AG04450 (cell line): ENCODE measurements at regions not wholly inside any gene's neighbourhood (a gene's known extent, or its start where the extent isn't known, plus 50 kb on each side); places are given as distances from the start of the nearest gene placed in this dataset.
A peak's percentile ranks its signal among the peaks of the same experiment; 100 is the strongest.

Experiments used
- CTCF ChIA-PET: fragments of 300-600, 350-600 bp; formaldehyde crosslinking; extraction: SDS; loops from one replicate; lab custom pipeline; 2022; ENCODE audit warnings: antibody characterized with exemption, inconsistent platforms; lab: Charles Lee
- POLR2A ChIA-PET: fragments of 350-600 bp; formaldehyde crosslinking; extraction: SDS; loops from one replicate; lab custom pipeline; 2021; ENCODE audit warnings: antibody characterized with exemption, inconsistent platforms; lab: Yijun Ruan, JAX
- DNase-seq: peaks from one replicate; pipeline ENCODE4 v3.0.0-alpha.2; 2011; ENCODE audit warnings: low read depth, low spot score
- H3K27ac ChIP-seq: one replicate; pipeline ENCODE4 v1.5.1; 2012; ENCODE audit warnings: low read depth, low read length, control low read depth
- H3K27me3 ChIP-seq: one replicate; pipeline ENCODE4 v1.6.0; 2012; ENCODE audit warnings: low read length; ENCODE audit not compliant: control insufficient read depth, insufficient read depth
- H3K4me3 ChIP-seq: 2 replicates; pipeline ENCODE4 v1.5.1; 2011; ENCODE audit warnings: mild to moderate bottlenecking, low read depth, low read length, control low read depth
- H3K9me3 ChIP-seq: 2 replicates; pipeline ENCODE4 v1.5.1; 2012; ENCODE audit warnings: low read length; ENCODE audit not compliant: control insufficient read depth, insufficient read depth
- TF ChIP-seq, protein P1 (sequence below): IDR thresholded peaks from 2 replicates; pipeline ENCODE4 v1.5.1; 2011; ENCODE audit warnings: low read depth, low read length, control low read depth, inconsistent platforms

DNA sequence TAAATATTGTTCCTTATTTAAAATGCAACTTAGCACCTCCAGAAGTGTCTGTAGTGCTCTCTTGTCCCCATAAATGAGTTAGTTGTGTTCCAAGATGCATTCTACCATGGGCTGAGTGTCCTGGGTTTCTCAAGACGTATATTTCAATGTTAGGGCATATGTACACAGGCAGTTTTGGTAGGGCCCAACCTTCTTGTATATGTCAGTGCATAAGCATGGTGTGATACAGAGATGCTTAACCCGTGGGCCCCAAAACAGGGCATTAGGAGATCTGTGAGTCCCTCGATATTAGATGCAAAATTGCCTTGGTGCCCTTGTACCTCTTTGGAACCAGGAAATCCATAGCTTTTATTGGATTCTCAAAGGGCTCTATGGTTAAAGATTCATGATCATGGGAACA lies 91.5 kb upstream of the HIVEP1 start:
- H3K27ac ChIP-seq = peak overlapping the region; percentile 59
- CTCF ChIA-PET = interaction anchor here (0.7 to 1.8 kb wide), 2 partner anchors 11 to 370 kb away, joined by 3 to 4 read pairs; partner anchors contain the start of gene EDN1
- no peak overlapping the region for H3K4me3 ChIP-seq
- no peak for DNase-seq
- POLR2A ChIA-PET = no interaction called here
- H3K27me3 ChIP-seq = no peaks in the 10 kb centered on the region
- TF ChIP-seq, protein P1, sequence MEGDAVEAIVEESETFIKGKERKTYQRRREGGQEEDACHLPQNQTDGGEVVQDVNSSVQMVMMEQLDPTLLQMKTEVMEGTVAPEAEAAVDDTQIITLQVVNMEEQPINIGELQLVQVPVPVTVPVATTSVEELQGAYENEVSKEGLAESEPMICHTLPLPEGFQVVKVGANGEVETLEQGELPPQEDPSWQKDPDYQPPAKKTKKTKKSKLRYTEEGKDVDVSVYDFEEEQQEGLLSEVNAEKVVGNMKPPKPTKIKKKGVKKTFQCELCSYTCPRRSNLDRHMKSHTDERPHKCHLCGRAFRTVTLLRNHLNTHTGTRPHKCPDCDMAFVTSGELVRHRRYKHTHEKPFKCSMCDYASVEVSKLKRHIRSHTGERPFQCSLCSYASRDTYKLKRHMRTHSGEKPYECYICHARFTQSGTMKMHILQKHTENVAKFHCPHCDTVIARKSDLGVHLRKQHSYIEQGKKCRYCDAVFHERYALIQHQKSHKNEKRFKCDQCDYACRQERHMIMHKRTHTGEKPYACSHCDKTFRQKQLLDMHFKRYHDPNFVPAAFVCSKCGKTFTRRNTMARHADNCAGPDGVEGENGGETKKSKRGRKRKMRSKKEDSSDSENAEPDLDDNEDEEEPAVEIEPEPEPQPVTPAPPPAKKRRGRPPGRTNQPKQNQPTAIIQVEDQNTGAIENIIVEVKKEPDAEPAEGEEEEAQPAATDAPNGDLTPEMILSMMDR = no peak
- no peaks in the 10 kb centered on the region for H3K9me3 ChIP-seq

DNA sequence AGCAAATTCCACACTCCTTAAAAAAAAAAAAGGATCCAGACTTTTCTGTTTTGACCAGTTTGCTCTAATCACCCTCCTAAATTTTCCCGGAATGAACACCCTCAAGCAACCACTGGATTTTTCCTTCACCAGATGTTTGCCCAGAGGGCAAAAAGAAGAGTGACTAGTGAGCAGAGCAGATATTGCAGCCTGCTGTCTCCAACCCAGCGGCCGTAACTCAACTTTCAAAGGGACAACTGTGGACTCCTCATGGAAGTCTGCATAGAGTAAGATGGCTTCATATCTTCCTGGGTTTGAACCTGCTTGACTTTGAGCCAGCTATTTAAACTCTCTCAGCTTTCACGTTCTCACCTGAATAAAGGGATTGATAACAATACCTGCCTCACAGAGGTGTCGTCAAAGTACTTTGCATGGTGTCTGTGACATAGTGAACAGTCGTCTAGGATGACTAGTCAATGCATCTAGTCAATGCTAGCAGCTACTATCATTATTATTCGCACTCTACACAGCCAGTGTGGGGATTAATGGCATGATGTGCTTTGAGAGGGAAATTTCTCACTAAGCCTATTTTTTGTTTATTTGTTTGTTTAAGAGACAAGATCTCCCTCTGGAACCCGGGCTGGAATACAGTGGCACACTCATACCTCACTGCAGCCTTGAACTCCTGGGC lies 92.2 kb upstream of the HIVEP1 start:
- no peaks in the 10 kb centered on the region for H3K27me3 ChIP-seq
- H3K27ac ChIP-seq = no peak overlapping the region
- ChIA-PET POLR2A (interaction anchor here (0.5 kb wide), 1 partner anchor 329 kb away, joined by 3 read pairs; no protein-coding TSS in a partner anchor), CTCF (interaction anchor here (0.7 kb wide), 1 partner anchor 10 kb away, joined by 3 read pairs; no protein-coding TSS in a partner anchor)
- TF ChIP-seq, protein P1 = no peak
- no peaks in the 10 kb centered on the region for H3K9me3 ChIP-seq
- no peak overlapping the region for H3K4me3 ChIP-seq
- DNase-seq = no peak

DNA sequence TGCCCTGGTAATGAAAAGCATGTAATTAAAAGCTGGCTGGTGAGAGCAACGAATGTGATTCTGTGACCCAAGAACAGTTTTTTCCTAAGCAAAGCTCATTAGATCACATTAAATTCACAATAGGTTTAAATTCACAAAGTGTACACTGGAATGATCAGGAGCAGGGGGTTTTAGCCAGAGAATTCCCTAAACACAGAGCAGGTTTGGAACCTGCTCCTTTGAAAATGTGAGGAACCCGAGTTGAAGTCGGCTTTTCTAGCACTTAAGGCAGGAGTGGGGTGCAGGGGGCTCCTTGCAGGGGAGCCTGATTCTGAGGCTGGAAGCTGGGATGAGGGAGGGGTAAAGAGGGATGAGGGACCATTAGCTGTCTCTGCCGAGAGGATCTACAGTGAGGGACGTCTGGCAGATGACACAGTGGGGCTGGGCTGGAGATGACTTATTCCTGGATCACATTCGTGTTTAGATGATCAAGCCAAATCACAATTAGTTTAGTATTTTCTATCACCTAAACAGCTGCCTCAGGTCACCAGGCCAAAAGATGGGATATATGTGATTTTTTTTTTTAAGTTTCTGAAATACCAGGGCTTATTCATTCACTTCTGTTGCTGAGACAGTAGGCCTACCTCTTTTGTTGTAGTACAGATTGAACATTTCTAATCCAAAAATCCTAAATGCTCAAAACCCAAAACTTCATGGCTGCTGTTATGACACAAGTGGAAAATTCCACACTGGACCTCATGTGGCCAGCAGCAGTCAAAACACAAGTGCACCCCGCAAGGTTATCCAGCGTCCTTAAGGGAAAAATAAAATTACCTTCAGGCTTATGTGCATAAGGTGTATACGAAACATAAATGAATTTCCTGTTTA lies 93.1 kb upstream of the HIVEP1 start:
- Histone ChIP-seq H3K4me3 (no peak overlapping the region), H3K27me3 (no peaks in the 10 kb centered on the region), H3K9me3 (no peaks in the 10 kb centered on the region), H3K27ac (peak overlapping the region; percentile 63)
- TF ChIP-seq, protein P1 = no peak
- POLR2A ChIA-PET = no interaction called here
- CTCF ChIA-PET = no interaction called here
- no peak for DNase-seq

DNA sequence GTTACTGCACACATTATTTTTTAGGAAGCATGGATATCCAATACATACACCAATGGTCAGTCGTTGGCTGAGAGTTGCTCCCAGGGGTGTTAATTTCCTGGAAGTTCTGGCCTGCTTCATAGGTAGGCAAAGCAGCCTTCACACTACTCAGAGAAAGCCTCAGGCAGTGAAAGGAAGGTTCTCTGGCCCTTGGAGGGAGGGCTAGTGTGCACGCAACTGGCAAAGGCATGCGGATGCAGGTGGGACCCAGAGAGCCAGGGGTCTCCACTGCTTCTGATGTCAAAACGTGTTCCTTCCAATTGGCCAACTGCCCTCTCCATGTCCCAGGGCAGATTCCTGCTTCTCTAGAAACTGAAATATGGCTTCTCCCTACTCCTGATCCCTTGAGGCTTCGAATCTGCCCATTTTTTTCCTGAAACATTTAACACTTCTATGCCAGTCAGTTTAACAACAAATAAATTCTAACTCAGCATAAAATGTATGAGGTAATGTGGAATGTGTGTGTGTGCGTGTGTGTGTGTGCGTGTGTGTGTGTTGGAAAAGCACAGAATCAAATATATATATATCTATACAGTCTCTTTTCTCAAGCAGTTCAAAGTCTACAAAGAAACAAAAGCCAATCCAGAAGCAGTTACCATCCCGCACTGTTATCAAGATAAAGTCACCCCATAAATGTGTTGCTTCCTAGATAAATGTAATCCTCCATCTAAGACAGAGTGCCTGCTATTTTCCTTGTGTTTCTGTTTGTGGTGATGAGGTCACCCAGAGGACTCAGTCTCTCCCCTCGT lies 94.0 kb upstream of the HIVEP1 start:
- Histone ChIP-seq H3K4me3 (no peak overlapping the region), H3K27me3 (no peaks in the 10 kb centered on the region), H3K27ac (no peak overlapping the region), H3K9me3 (no peaks in the 10 kb centered on the region)
- ChIA-PET POLR2A (no interaction called here), CTCF (no interaction called here)
- TF ChIP-seq, protein P1 = no peak
- peak; percentile 29 for DNase-seq
